ENCODE measurements at regions not wholly inside any gene's neighbourhood (a gene's known extent, or its start where the extent isn't known, plus 50 kb on each side); places are given as distances from the start of the nearest gene placed in this dataset.

DNA sequence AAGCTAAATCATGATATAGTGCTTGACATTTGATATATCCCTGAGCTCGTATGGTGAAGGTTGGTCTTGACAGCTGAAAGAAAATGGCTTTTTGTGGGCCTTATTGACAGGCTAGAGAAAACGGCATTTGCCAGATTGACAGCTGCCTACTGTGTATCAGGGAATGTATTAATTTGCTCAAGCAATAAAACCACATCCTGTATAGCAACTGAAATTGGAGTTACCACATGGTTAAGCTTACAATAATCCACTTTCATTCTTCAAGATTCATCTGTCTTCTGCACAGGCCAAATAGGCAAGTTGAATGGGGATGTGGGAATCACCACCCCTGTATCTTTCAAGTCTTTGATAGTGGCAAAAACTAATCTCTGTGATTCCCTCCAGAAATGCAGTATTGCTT lies 76.2 kb upstream of the IL2 start:
- TF ChIP-seq CEBPB (IDR thresholded peaks at IDR 0.05) (no peak), EP300 (IDR thresholded peaks at IDR 0.05; ENCODE audit: borderline replicate concordance) (no peak), YY1 (IDR thresholded peaks at IDR 0.05; ENCODE audit: low read depth) (no peak), EGR1 (IDR thresholded peaks at IDR 0.05) (no peak)
- TF ChIP-seq, protein P1, sequence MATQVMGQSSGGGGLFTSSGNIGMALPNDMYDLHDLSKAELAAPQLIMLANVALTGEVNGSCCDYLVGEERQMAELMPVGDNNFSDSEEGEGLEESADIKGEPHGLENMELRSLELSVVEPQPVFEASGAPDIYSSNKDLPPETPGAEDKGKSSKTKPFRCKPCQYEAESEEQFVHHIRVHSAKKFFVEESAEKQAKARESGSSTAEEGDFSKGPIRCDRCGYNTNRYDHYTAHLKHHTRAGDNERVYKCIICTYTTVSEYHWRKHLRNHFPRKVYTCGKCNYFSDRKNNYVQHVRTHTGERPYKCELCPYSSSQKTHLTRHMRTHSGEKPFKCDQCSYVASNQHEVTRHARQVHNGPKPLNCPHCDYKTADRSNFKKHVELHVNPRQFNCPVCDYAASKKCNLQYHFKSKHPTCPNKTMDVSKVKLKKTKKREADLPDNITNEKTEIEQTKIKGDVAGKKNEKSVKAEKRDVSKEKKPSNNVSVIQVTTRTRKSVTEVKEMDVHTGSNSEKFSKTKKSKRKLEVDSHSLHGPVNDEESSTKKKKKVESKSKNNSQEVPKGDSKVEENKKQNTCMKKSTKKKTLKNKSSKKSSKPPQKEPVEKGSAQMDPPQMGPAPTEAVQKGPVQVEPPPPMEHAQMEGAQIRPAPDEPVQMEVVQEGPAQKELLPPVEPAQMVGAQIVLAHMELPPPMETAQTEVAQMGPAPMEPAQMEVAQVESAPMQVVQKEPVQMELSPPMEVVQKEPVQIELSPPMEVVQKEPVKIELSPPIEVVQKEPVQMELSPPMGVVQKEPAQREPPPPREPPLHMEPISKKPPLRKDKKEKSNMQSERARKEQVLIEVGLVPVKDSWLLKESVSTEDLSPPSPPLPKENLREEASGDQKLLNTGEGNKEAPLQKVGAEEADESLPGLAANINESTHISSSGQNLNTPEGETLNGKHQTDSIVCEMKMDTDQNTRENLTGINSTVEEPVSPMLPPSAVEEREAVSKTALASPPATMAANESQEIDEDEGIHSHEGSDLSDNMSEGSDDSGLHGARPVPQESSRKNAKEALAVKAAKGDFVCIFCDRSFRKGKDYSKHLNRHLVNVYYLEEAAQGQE (IDR thresholded peaks at IDR 0.05; ENCODE audit: low read depth) = no peak
